B cell (primary cell): ENCODE measurements at regions not wholly inside any gene's neighbourhood (a gene's known extent, or its start where the extent isn't known, plus 50 kb on each side); places are given as distances from the start of the nearest gene placed in this dataset.

Source experiments
- EZH2 ChIP-seq: IDR thresholded peaks from 2 replicates; pipeline ENCODE4 v1.6.1; 2012; ENCODE audit warnings: borderline replicate concordance, low read depth, mild to moderate bottlenecking, moderate library complexity, low read length; ENCODE audit not compliant: insufficient read depth, poor library complexity, severe bottlenecking
- TF ChIP-seq, protein P1 (sequence below): fragments of 200-600 bp; IDR thresholded peaks from one replicate; pipeline ENCODE4 v1.8.0; 2022; ENCODE audit warnings: antibody characterized with exemption, mild to moderate bottlenecking

DNA sequence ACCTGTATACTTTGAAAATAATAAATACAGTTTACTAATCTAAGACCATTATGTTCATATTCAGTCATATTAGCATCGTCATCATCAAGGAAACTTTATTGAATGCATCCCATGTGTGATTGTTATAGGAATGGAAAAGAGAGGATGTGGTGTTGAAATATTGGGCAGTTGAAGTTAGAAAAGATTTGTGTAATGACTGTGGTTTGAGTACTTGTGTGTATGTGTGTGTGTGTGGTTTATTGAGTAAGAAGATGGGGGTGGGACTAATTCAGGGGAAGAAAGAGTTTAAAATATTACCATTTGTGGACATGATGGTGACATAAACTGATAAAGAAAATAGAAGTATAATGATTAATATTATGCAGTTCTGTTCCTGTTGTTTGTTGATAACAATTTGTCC, 238.7 kb upstream of the SEL1L start:
- TF ChIP-seq, protein P1, sequence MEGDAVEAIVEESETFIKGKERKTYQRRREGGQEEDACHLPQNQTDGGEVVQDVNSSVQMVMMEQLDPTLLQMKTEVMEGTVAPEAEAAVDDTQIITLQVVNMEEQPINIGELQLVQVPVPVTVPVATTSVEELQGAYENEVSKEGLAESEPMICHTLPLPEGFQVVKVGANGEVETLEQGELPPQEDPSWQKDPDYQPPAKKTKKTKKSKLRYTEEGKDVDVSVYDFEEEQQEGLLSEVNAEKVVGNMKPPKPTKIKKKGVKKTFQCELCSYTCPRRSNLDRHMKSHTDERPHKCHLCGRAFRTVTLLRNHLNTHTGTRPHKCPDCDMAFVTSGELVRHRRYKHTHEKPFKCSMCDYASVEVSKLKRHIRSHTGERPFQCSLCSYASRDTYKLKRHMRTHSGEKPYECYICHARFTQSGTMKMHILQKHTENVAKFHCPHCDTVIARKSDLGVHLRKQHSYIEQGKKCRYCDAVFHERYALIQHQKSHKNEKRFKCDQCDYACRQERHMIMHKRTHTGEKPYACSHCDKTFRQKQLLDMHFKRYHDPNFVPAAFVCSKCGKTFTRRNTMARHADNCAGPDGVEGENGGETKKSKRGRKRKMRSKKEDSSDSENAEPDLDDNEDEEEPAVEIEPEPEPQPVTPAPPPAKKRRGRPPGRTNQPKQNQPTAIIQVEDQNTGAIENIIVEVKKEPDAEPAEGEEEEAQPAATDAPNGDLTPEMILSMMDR, result no peak
- no peak for TF ChIP-seq EZH2
